ENCODE measurements at regions not wholly inside any gene's neighbourhood (a gene's known extent, or its start where the extent isn't known, plus 50 kb on each side); places are given as distances from the start of the nearest gene placed in this dataset.
A peak's percentile ranks its signal among the peaks of the same experiment; 100 is the strongest.
"Not testable (repeated sequence)": the region's sequence is repeated elsewhere in the genome, so short reads cannot be mapped to it uniquely, and the experiment has no call there.

DNA sequence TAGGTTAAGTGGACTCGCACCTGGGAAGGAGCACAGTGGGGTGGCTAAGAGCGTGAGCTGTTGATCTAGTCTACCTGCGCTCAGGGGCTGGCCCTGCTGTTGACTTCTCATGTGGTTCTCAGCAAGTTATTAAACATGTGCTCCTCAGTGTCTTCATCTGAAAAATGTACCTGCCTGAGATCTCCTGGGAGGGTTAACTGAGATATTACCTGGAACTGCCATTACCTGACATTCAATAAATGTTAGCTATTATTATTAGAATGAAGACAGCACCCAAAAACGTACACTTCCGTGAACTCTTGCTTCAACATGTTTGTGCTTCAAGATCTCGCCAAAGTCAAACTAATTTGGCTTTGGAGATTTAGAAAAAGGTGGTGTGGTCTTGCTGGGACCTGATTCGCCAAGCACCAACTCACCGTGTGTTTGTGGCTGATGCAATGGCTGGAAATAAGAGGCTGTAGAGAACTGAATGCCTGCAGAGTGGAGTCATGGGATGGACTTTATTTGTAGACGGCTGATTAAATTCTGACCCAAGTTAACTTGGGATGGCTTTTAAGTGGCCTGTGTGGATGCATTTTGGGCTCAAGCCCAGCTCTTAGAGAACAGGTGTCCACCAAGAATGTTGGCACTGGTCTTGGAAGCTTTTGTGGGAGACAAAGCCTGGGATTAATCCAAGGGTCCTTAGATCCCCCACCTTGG lies 692.9 kb downstream of the QKI start:
- no peak for DNase-seq (ENCODE audit: low spot score)

DNA sequence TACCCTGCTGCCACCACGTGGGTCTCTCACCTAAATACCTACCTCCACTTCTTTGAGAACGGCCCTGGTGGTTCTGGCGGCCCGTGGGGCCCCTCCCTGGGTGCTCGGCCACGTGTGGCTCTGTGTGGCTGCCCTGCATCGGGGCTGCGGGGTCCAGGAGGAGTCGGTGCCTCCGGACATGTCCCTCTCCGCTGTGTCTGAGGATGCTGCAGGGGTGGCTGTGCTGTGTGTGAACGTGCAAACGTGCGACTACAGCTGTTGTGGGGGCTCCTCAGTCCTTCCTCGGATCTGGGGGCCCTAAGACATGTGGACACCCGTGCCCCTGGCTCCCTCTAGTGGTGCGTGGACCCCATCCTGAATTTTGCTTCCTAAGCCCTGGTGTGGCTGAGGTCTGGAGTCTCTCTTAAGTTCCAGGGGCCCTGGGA lies 691.8 kb downstream of the QKI start:
- DNase-seq (ENCODE audit: low spot score), result peak; percentile 49

DNA sequence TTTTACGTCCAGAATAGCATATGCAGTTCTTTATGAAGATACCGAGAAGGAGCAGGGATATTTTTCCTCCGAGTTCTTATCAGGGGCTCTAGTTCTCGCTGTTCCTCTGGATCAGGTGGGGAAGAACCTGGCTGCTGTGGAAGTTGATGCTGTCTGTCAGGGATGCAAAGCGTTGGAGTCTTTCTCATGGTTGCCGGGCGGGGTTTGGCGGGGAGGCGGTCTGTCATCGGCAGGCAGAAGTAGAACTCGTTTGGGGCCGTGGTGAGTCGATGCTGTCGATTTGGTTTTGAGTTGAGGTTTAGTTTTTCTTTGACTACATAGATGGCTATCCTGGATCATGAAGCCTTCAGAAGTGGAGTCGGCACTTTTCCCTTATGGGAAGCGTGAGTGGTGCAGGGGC lies 691.2 kb downstream of the QKI start:
- DNase-seq (ENCODE audit: low spot score), result no peak

DNA sequence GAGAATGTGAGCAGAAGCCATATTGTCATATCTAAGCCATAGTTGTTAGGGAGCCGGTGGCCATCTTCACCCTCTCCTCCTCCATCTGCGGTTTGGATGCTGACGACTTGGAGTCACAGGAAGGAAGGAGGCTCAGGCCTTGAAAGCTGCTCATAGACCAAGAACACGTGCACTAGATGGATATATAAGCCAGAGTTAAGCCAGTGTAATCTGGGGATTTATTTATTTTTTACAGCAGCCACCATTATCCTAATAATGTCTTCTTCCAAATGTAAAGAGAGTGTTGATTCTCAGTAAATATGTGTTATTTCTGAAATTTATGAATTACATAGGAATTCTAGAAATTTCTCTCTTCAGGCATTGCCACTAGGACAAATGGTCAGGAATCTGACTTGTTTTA lies 689.9 kb downstream of the QKI start:
- DNase-seq (ENCODE audit: low spot score), result no peak

DNA sequence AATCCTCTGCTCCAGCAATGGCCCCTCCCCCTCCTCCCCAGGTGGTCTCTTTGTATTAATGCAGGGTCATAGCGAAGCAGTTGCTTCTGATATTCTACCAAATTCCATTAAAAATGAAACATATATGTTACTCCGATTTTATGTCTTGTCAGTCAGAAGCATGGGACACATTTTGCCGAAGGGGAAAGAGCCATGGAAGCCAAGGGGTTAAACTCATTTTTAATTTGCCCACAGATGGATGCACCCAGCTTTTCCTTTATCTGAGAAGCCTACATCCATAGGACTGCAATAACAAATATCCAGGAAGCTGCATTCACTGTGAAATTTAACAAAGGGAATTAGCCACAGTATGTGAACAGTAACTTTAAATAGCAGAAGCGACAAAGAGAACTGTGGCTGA lies 688.2 kb downstream of the QKI start:
- DNase-seq (ENCODE audit: low spot score), result no peak

DNA sequence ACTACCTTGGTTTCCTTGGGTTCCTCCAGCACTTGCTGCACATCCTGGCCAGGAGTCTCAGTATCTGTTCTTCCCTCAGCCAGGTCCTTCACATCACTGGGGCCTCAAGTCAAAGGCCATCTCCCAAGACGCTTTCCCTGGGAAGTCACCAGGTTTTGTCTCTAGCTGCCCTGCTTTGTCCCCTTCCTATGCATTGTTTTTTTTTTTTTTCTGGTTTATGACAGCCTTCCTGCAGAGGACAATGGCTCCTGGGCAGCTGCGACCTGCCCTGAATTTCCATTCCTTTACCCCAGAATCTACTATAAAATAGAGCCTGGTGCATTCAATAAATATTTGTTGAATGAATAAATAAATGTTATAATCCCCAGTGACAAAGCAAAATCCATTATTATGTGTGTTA lies 687.3 kb downstream of the QKI start:
- DNase-seq (ENCODE audit: low spot score), result no peak

DNA sequence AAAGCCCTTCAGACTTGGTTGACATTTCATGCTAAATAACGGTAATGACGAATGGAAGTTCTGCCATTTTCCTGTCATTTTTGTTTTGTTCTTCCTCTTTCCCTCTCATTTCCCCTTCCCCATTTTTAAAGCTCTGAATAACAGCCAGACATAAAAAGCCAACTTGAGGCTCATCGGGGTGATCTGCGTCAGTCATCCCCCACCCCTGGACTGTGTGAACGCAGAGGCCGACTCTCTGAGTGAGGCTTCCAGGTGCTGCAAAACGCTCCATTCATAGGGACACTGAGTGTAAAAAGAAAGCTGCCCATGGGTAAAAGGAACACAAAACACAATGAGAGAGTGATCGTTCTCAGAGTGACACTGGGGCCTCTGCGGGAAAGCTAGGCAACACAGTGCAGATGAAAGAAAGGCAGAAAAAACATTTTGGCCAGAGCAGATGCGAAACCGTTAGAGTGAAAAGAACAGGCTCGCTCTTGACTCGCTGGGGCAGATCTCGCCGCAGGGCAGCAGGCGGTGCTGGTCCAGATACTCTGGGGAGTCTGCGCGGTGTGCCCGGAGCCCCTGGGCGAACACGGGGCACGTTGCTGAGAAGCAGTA lies 684.8 kb downstream of the QKI start:
- DNase-seq (ENCODE audit: low spot score), result no peak

DNA sequence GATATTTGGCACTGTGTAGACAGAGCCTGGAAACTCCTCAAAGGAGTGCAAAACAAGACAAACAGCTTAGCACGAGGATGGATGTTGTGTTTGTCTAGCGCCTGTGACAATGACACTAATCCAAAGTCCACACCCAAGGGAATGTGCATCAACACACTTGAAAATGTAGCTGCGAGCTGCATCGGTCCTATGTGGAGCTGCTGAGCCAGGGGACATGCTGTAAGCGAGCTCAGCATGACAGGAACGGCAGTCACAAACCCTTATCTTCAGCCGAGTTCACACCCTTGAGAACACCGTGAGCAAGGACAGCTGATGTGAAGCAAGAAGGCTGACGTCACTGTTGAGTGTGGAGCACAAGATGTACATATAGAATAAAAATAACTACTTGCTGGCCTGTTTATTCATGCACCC lies 684.3 kb downstream of the QKI start:
- no peak for DNase-seq (ENCODE audit: low spot score)

DNA sequence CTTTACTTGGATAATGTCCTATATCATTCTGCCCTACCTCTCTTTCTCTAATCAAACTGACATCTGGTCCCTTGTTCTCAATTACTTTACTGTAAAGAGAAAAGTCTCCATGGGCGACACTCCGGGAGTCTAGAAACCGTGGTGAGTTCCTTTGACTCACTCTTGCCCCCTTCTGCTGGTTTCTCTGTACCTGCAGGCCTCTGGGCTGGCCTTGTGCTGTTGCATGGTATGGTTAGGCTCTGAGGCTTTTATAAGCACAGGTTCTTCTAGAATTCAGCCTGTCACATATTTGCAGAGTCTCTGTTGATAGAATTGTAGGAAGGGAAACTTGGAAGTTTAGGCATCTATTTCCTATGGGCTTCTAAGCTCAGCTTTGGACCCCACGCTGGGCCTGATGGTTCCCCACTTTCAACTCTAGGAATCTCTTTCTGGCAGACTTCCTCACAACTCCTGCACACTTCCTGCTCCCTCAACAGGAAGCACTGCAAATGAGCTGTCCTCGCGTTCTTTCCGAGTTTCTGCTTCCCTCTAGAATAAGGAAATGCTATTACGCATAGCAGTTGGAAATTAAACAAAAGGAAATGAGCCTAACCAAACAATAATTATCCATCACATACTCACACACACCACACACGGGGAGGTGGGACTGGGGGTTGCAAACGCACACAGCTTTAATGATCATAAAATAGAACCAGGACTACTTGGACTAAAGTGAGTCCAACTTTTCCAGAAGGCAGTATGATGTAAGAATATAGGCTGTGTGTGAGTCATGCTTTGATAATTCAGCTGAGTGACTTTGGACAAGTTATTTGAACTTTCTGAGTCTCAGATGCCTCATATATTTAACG lies 683.3 kb downstream of the QKI start:
- peak; percentile 34 for DNase-seq (ENCODE audit: low spot score)

DNA sequence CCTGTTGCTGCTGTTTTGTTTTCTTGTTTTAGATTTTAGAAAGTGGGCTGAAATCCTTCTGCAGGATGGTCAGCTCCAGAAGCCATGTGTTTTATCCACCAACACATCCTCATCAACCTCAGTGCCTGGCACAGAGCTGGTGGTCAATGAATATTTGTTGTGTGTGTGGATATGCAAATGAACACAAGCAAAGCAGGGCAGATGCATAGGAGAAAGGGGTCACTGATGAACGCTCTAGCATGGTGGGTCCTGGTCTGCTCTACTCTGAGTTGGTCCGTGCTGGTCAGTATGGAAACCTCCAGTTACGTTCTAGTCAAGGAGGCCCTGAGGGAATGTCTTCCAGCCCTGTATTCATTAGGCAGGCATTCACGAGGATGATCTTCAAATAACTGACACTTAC lies 682.5 kb downstream of the QKI start:
- DNase-seq (ENCODE audit: low spot score), result no peak

DNA sequence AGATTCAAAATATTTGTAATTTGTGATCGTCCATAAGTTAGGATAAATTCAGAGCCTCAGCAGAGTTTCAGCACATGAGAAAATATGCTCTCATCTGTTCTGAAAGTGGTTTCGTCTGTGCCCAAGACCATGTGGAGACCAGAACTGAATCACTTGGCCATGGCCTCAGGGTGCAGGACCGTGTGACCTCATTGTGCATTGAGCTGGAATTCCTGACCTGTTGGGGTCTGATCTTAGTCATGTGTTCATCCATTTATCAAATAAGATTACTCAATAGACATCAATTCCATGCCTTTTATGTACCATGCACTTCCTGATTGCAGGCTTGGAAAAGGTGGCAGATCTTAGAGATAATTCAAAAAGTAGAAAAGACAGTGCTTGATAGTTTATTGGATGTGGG lies 680.5 kb downstream of the QKI start:
- DNase-seq (ENCODE audit: low spot score), result no peak

DNA sequence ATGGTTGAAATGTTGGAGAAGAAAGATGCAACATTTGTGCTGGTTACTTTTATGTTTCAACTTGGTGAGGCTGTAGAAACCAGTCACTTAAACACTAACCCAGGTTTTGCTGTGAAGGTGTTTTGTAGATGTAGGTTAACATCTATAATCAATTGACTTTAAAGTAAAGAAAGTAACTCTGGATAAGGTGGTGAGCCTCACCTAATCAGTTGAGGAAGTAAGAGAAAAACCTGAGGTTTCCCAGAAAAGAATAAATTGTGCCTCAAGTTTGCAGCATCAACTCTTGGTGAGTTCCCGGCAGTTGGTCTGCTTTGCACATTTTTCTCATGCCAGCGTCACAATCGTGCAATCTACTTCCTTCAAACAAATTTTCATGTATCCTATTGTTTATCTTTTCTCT lies 673.4 kb downstream of the QKI start:
- no peak for DNase-seq (ENCODE audit: low spot score)

DNA sequence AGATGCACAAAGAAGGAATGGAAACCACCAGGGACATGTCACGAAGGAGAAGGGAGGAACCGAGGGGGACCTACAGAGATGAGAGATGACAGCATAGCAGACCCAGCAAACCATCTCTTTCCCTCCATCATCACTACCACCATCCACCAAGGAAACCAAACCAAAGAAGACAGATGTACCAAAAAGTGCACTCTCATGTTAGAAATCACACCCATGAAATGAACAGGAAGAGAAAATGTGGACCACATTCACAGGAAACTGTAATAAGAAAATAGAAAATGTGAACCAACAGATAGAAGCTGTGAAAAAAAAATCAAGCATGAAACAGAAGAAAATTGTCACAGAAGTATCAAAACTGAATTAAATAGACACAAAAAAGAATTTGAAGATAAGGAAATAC lies 672.7 kb downstream of the QKI start:
- DNase-seq (ENCODE audit: low spot score), result no peak

DNA sequence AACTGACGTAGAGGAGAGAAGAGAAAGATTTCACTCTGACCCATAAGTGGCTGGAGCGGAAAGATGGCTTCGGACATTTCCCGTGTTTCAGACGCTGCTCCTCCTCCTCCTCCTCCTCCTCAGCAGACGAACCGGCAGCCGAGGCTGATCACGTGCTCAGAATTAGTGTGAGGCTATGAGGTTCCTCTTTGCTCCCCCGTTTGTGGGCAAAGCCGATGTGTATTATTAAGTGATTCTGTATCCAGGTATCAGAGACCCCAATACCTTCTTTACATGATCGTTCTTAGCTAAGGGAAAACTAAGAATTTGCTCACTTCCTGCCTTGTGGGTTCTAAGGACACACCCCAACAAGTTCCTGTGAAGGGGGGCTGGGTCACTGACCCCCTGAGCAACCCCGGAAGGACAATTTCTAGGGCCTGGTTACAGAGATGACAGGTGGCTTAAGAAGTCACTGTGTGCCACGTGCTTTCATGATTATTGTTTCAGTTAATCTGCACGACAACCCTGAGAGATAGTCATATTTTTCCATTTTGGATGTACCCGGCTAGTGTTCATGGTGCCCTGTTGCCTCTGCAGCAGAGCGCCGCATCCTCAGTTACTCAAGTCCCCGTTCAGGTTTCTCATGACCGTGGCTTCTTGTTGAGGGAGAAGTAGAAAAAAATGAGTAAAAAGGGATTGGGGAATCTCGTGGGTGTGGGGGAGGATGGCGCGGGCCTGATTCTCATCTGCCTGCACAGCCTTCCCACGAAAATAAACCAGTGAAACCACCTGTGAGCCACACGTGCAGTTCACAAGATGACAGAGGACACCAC lies 671.8 kb downstream of the QKI start:
- DNase-seq (ENCODE audit: low spot score), result no peak

DNA sequence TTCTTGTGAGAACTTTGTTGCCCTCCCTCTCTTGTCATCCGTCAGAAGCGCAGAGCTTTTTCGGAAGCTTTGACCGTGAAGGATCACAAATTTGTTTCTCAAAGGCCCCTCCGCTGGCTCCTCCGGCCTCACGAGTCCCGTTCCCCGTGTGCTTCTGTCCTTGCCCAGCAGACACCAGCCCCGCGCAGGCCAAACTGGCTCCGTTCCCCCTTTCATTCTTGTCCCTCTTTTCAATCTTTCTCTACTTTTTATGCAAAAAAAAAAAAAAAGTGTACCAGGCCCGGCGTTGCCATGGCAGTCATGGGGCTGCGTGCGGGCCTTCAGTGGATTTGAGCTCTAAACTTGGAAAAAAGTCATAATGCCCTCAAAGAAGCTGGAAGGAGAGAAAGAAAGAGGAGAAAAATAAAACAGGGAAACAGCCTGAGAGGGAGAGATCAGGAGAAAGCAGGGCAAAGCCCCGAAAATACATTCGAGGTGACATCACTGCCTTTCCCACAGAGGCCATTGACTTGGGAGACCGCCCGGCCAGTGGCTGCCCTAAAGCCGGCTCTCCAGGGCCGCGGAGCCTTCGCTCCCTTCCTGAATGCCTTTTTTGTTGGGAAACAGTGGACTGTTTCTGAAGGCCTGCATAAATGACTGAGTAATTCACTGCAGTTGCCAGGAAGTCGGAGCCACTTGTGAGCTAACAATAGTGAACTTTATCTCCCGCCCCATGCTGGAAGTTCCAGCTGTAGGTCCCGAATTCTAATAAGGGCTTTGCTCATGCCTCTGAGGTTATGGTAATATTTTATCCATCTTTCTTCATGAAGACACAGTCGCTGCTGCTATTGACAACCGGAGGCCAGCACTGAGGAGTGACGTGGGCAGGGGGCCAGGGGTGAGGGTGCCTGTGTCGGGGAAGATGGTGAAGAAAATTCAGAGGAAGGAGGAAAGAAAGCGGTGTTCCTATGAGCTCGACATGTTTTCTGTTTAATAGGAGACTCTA lies 670.9 kb downstream of the QKI start:
- peak; percentile 91 for DNase-seq (ENCODE audit: low spot score)

DNA sequence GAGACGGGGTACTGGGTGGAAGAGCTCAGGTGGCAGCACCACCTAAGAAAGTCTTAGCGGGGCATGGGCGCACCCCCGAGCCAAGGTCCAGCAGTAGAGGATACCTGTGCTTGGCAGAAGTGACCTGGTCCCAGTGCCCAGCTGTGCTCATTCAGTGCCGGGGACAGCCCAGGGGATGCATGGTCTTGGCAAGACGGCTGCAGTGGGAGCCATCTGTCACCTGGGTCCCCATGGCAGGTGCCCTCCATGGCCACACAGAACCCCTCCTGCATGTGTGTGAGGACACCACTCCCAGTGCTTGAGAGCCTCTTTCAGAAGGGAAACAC lies 664.7 kb downstream of the QKI start:
- DNase-seq (ENCODE audit: low spot score), result no peak

DNA sequence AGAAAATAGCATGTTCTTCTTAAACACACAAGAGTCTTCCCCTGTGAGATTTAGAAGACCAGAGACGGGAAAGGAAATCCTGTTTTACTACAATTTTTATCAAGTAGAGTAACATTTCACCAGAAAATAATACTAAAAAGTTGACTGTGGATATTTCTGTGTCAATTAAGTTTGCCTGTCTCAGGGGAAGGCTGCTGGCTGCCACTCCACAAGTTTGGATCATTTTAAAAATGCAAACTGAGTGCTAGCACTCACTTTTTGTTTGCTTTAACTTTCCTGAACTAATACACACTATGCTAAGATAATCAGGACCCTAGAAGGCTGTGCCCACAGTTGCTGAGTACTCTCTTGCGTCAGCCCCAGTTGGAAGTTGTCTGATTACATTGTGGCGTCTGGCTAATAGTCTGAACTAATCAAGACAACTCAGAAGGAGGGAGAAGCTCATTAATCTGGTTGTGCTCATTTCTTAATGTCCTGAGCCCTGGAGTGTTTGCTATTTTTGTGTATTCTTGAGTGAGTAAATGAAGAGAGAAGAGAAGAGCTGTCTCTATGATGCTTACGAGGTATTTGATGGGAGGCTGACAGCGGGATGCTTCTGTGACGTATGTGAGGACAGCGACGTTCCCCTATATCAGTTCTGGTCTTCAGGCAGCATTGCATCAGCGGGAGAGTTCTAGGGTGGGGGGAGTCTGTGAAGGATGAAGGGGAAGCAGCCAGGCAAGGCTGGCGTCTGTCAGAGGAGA lies 664.2 kb downstream of the QKI start:
- no peak for DNase-seq (ENCODE audit: low spot score)

DNA sequence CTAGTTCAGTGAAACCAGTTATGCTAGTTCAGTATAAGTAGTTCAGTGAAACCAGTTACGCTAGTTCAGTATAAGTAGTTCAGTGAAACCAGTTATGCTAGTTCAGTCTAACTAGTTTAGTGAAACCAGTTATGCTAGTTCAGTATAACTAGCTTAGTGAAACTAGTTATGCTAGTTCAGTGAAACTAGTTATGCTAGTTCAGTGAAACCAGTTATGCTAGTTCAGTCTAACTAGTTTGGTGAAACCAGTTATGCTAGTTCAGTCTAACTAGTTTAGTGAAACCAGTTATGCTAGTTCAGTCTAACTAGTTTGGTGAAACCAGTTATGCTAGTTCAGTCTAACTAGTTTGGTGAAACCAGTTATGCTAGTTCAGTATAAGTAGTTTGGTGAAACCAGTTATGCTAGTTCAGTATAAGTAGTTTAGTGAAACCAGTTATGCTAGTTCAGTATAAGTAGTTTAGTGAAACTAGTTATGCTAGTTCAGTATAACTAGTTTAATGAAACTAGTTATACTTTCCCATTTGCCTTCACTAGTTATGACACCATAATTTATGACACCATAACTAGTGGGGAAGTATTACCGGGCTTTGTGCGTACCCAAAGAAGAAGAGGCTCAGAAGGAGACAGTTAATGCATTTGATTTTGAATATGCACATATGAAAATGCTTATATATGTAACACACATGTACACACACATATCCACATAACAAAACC lies 662.5 kb downstream of the QKI start:
- DNase-seq (ENCODE audit: low spot score), result not testable (repeated sequence)

DNA sequence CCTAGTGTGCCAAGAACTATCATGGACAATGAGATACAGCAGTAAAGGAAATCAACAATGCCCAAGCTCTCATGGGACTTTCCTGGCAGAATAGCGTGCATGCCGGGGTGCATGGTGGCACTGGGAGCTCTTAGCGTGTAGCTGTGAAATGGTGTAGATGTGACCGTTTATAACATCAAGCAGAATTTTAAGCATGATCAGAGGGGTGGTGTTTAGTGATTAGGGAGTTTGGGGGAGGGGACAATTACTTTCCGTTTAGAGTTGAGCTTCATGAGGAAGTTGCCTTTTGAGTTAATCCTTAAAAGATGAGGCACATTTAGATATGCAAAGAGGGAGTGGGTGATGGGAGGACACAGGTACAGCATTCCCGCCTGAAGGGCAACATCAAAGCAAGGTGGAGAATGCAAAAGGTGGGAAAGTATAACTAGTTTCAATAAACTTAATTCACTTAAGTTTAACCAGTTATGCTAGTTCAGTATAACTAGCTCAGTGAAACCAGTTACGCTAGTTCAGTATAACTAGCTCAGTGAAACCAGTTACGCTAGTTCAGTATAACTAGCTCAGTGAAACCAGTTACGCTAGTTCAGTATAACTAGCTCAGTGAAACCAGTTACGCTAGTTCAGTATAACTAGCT lies 661.6 kb downstream of the QKI start:
- no peak for DNase-seq (ENCODE audit: low spot score)
